ENCODE measurements at regions not wholly inside any gene's neighbourhood (a gene's known extent, or its start where the extent isn't known, plus 50 kb on each side); places are given as distances from the start of the nearest gene placed in this dataset.

GRCh38 chr7:116145245-116145852, 65.0 kb upstream of the TES start:
- no peak for DNase-seq (ENCODE audit: low read depth)

DNA sequence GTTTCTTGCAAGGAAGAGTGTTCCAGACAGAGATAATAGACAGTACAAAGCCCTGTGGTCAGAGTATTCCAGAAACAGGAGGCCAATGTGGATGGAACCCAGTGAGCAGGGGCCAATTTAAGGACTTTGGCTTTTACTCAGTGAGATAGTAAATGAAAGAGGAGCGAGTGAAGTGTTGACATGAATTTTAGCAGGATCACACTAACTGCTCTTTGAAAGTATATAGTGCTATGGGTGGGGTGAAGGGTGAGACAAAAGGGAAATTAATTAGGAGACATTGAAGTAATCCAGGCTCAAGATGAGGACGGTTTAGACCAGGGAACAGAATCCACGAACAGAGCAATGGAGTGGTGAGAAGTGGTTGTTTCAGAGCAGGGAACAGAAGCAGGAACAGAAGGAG, 62.2 kb upstream of the TES start:
- no peak for DNase-seq (ENCODE audit: low read depth)

- no peak for DNase-seq (ENCODE audit: low read depth)
These were observed 61.7 kb upstream of the TES start for GRCh38 chr7:116148626-116149025.

- no peak for DNase-seq (ENCODE audit: low read depth)
These were observed 59.8 kb upstream of the TES start for GRCh38 chr7:116150588-116150987.

- no peak for DNase-seq (ENCODE audit: low read depth)
These were observed 58.1 kb upstream of the TES start for GRCh38 chr7:116152276-116152675.

DNA sequence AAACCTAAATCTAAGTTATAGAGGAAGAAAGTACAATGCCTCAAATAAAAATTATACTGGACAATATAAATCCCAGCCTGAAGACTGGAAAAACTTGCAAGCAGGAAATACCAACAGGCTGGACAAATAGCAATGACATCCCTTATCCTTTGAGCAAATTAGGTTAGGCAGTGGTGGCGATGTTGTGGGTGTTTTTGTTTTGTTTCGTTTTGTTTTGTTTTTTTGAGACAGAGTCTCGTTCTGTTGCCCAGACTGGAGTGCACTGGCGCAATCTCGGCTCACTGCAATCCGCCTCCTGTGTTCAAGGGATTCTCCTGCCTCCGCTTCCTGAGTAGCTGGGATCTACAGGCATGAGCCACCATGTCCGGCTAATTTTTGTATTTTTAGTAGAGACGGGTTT, 57.3 kb upstream of the TES start:
- DNase-seq (ENCODE audit: low read depth) = no peak

GRCh38 chr7:116159711-116160110, 50.6 kb upstream of the TES start:
- DNase-seq (ENCODE audit: low read depth) = no peak
